SKM-1 treated with dmso at 0.1 percent for 144 hours (cell line): ENCODE measurements at regions not wholly inside any gene's neighbourhood (a gene's known extent, or its start where the extent isn't known, plus 50 kb on each side); places are given as distances from the start of the nearest gene placed in this dataset.
A peak's percentile ranks its signal among the peaks of the same experiment; 100 is the strongest.

Experiments used
- DNase-seq: peaks from one replicate; lab custom pipeline; 2025; ENCODE audit not compliant: unreplicated experiment; lab: John Stamatoyannopoulos, UW

GRCh38 chr2:181114021-181114420, 133.6 kb downstream of the UBE2E3 start:
- no peak for DNase-seq

GRCh38 chr2:181116261-181116660, 135.9 kb downstream of the UBE2E3 start:
- no peak for DNase-seq

GRCh38 chr2:181117206-181117925, 137.0 kb downstream of the UBE2E3 start:
- DNase-seq = no peak

- no peak for DNase-seq
Observed at GRCh38 chr2:181120625-181121024, 140.2 kb downstream of the UBE2E3 start.

- no peak for DNase-seq
Observed at GRCh38 chr2:181121996-181122395, 141.6 kb downstream of the UBE2E3 start.

- DNase-seq = no peak
Observed at GRCh38 chr2:181122601-181123000, 142.2 kb downstream of the UBE2E3 start.

- peak; percentile 89 for DNase-seq
Observed at GRCh38 chr2:181123798-181124231, 143.4 kb downstream of the UBE2E3 start.

- peak; percentile 45 for DNase-seq
Observed at GRCh38 chr2:181124497-181124896, 144.1 kb downstream of the UBE2E3 start.

- no peak for DNase-seq
Observed at GRCh38 chr2:181125359-181125758, 145.0 kb downstream of the UBE2E3 start.

GRCh38 chr2:181126311-181126868, 146.0 kb downstream of the UBE2E3 start:
- DNase-seq = no peak

GRCh38 chr2:181128199-181128598, 147.8 kb downstream of the UBE2E3 start:
- DNase-seq = no peak

GRCh38 chr2:181129364-181130056, 149.1 kb downstream of the UBE2E3 start:
- DNase-seq = no peak

GRCh38 chr2:181130686-181131085, 150.3 kb downstream of the UBE2E3 start:
- DNase-seq = no peak

- DNase-seq = no peak
Observed at GRCh38 chr2:181131584-181131983, 151.2 kb downstream of the UBE2E3 start.

- no peak for DNase-seq
Observed at GRCh38 chr2:181138816-181139215, 158.4 kb downstream of the UBE2E3 start.

GRCh38 chr2:181139831-181140230, 159.4 kb downstream of the UBE2E3 start:
- DNase-seq = no peak

GRCh38 chr2:181140414-181140813, 160.0 kb downstream of the UBE2E3 start:
- no peak for DNase-seq

GRCh38 chr2:181140928-181141327, 160.5 kb downstream of the UBE2E3 start:
- DNase-seq = no peak

GRCh38 chr2:181141676-181142075, 161.3 kb downstream of the UBE2E3 start:
- no peak for DNase-seq

- no peak for DNase-seq
Observed at GRCh38 chr2:181142514-181142913, 162.1 kb downstream of the UBE2E3 start.

- no peak for DNase-seq
Observed at GRCh38 chr2:181143790-181144300, 163.4 kb downstream of the UBE2E3 start.

- DNase-seq = no peak
Observed at GRCh38 chr2:181145645-181146044, 165.2 kb downstream of the UBE2E3 start.
